Hepatocyte (in vitro differentiated cells): ENCODE measurements at regions not wholly inside any gene's neighbourhood (a gene's known extent, or its start where the extent isn't known, plus 50 kb on each side); places are given as distances from the start of the nearest gene placed in this dataset.

Source experiments
- DNase-seq: peaks from one replicate; pipeline ENCODE4 v3.0.0-alpha.2; 2016; ENCODE audit warnings: low spot score
- H2AFZ ChIP-seq: fragments of 200-600 bp; sonication (generic); 2 replicates; pipeline ENCODE4 v1.6.0; 2016; ENCODE audit warnings: antibody characterized with exemption, mild to moderate bottlenecking
- H3K27ac ChIP-seq: fragments of 200-600 bp; sonication (generic); 2 replicates; pipeline ENCODE4 v1.5.1; 2016; ENCODE audit warnings: mild to moderate bottlenecking
- H3K27me3 ChIP-seq: fragments of 200-600 bp; sonication (generic); 2 replicates; pipeline ENCODE4 v1.6.1; 2016
- H3K36me3 ChIP-seq: fragments of 200-600 bp; sonication (generic); replicated peaks from 2 replicates; pipeline ENCODE4 v1.5.1; 2016; ENCODE audit warnings: low read depth; ENCODE audit not compliant: insufficient read depth
- H3K4me1 ChIP-seq: fragments of 200-600 bp; sonication (generic); 2 replicates; pipeline ENCODE4 v1.5.1; 2016; ENCODE audit warnings: mild to moderate bottlenecking, moderate library complexity; ENCODE audit not compliant: insufficient read depth
- H3K4me2 ChIP-seq: fragments of 200-600 bp; sonication (generic); 2 replicates; pipeline ENCODE4 v1.6.0; 2016
- H3K4me3 ChIP-seq: fragments of 200-600 bp; sonication (generic); 2 replicates; pipeline ENCODE4 v1.5.1; 2016; ENCODE audit warnings: mild to moderate bottlenecking
- H3K79me2 ChIP-seq: fragments of 200-600 bp; sonication (generic); 2 replicates; pipeline ENCODE4 v1.6.0; 2017; ENCODE audit warnings: mild to moderate bottlenecking
- H3K9me2 ChIP-seq: fragments of 200-600 bp; sonication (generic); replicated peaks from 2 replicates; pipeline ENCODE4 v1.6.0; 2017; ENCODE audit warnings: mild to moderate bottlenecking; ENCODE audit not compliant: insufficient read depth
- H3K9me3 ChIP-seq: fragments of 200-600 bp; sonication (generic); 2 replicates; pipeline ENCODE4 v1.5.1; 2016; ENCODE audit warnings: low read depth, mild to moderate bottlenecking
- H4K20me1 ChIP-seq: fragments of 200-600 bp; sonication (generic); 2 replicates; pipeline ENCODE4 v1.6.0; 2016; ENCODE audit warnings: mild to moderate bottlenecking; ENCODE audit not compliant: insufficient read depth, poor library complexity, severe bottlenecking
- EZH2 ChIP-seq: fragments of 200-600 bp; sonication (generic); IDR thresholded peaks from 2 replicates; pipeline ENCODE4 v1.6.1; 2016; ENCODE audit warnings: antibody characterized with exemption, mild to moderate bottlenecking, borderline replicate concordance
- EZH2phosphoT487 ChIP-seq: fragments of 200-600 bp; sonication (generic); IDR thresholded peaks from one replicate; pipeline ENCODE4 v1.6.1; 2018; ENCODE audit warnings: antibody characterized with exemption, mild to moderate bottlenecking, low read depth, moderate library complexity; ENCODE audit not compliant: unreplicated experiment, severe bottlenecking
- WGBS: methylation state at CpG from one replicate; pipeline ENCODE4 v1.1.6; 2016; ENCODE audit warnings: low lambda C conversion rate; ENCODE audit errors: missing lambda C conversion rate; 5-methylcytosine and 5-hydroxymethylcytosine counted together
- TF ChIP-seq, protein P1 (sequence below): fragments of 200-600 bp; sonication (generic); IDR thresholded peaks from 2 replicates; pipeline ENCODE4 v1.5.1; 2016; ENCODE audit warnings: antibody characterized with exemption, mild to moderate bottlenecking; ENCODE audit not compliant: poor library complexity

DNA sequence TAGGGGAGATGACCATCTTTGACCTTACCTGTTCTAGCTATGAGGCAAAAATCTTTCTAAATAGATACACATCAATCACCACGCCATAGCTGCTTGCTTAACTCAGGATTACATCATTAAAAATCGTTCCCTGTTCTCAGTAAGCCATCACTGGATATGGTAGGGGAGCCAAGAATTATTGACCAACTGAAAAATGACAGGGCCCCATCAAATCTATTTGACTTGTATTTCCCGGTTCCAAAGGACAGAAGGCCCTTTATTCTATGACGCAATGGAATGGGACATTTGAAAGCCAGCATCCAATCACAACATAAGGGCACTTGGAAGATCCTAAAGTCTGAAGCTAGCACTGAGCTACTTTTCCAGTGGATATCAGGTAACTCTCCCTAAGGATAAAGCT lies 75.6 kb upstream of the NOCT start:
- H4K20me1 ChIP-seq: no peaks in the 10 kb centered on the region
- H3K9me3 ChIP-seq: no peaks in the 10 kb centered on the region
- H2AFZ ChIP-seq: no peak overlapping the region
- no peaks in the 10 kb centered on the region for H3K27me3 ChIP-seq
- H3K36me3 ChIP-seq: no peaks in the 10 kb centered on the region
- H3K4me2 ChIP-seq: no peak overlapping the region
- H3K79me2 ChIP-seq: no peaks in the 10 kb centered on the region
- 58% methylated on average over 4 of the region's 4 CpGs for WGBS
- peaks cover 6% of the 10 kb centered on the region for H3K4me1 ChIP-seq
- no peaks in the 10 kb centered on the region for H3K9me2 ChIP-seq
- DNase-seq: peak; percentile 23
- TF ChIP-seq, protein P1, sequence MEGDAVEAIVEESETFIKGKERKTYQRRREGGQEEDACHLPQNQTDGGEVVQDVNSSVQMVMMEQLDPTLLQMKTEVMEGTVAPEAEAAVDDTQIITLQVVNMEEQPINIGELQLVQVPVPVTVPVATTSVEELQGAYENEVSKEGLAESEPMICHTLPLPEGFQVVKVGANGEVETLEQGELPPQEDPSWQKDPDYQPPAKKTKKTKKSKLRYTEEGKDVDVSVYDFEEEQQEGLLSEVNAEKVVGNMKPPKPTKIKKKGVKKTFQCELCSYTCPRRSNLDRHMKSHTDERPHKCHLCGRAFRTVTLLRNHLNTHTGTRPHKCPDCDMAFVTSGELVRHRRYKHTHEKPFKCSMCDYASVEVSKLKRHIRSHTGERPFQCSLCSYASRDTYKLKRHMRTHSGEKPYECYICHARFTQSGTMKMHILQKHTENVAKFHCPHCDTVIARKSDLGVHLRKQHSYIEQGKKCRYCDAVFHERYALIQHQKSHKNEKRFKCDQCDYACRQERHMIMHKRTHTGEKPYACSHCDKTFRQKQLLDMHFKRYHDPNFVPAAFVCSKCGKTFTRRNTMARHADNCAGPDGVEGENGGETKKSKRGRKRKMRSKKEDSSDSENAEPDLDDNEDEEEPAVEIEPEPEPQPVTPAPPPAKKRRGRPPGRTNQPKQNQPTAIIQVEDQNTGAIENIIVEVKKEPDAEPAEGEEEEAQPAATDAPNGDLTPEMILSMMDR: no peak
- TF ChIP-seq EZH2: no peak
- TF ChIP-seq EZH2phosphoT487: no peak
- H3K27ac ChIP-seq: peak overlapping the region; percentile 35
- H3K4me3 ChIP-seq: no peak overlapping the region

DNA sequence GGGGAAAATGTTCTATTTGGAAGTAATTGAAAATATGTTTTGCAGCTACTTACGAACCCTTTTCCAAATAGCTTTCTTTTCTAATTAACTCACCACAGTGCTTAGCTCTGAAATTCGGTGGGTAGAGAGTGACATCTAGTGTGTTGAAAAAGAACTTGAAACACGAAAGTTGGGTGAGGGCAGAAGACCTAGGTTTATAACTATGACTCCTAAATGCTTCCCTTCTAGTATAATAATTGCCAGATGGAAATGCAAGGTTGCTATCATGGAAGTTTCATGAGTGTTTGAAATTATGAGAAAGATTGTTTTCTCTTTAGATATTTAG lies 77.3 kb upstream of the NOCT start:
- 1% methylated on average over 3 of the region's 3 CpGs for WGBS
- Histone ChIP-seq H3K9me3 (no peaks in the 10 kb centered on the region), H3K36me3 (no peaks in the 10 kb centered on the region), H3K27ac (peak overlapping the region; percentile 28), H3K79me2 (no peaks in the 10 kb centered on the region), H4K20me1 (no peaks in the 10 kb centered on the region), H3K9me2 (no peaks in the 10 kb centered on the region), H3K4me2 (peak overlapping the region; percentile 67), H3K4me3 (no peak overlapping the region), H3K4me1 (peaks cover 6% of the 10 kb centered on the region), H3K27me3 (no peaks in the 10 kb centered on the region), H2AFZ (peak overlapping the region; percentile 21)
- DNase-seq: peak; percentile 52
- no peak for TF ChIP-seq EZH2
- TF ChIP-seq, protein P1: peak; percentile 68

DNA sequence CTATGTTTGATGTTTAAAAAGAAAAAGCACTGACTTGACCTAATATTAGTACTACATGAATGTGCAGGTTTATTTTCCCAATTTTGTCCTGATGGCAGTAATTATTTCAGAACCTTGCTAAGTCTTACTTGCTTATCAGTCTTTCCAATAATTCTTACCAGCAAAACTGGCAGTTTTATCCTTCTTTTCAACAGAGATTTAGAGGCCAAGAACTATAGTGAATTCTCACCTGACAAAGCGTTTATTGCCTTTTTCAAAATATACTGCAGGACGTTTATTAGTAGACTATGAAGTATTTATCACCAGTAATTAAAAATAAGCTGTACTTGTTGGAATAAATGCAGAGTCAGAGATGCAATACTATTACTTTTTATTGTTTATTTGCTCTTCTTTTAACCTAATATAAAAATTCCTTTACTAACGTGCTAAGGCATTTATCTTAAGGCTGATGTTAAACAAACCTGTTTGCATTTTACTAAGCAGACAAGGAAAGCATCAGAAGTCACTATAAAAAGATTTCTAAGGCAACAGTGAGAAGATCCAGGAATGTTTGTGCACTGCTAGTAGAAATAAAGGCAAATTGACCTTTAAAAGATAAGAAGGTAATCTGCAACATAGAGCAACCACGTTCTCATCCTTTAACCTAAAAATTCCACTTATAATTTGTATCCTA lies 80.3 kb upstream of the NOCT start:
- no peak for DNase-seq
- Histone ChIP-seq H3K4me3 (no peak overlapping the region), H3K4me2 (no peak overlapping the region), H3K27ac (peak overlapping the region; percentile 59), H3K9me3 (no peaks in the 10 kb centered on the region), H3K4me1 (peaks cover 6% of the 10 kb centered on the region), H3K36me3 (no peaks in the 10 kb centered on the region), H3K79me2 (no peaks in the 10 kb centered on the region), H3K9me2 (no peaks in the 10 kb centered on the region), H2AFZ (no peak overlapping the region), H3K27me3 (no peaks in the 10 kb centered on the region), H4K20me1 (no peaks in the 10 kb centered on the region)
- WGBS: 25% methylated on average over 4 of the region's 4 CpGs
- TF ChIP-seq, protein P1: no peak
- TF ChIP-seq EZH2phosphoT487 (no peak), EZH2 (no peak)

DNA sequence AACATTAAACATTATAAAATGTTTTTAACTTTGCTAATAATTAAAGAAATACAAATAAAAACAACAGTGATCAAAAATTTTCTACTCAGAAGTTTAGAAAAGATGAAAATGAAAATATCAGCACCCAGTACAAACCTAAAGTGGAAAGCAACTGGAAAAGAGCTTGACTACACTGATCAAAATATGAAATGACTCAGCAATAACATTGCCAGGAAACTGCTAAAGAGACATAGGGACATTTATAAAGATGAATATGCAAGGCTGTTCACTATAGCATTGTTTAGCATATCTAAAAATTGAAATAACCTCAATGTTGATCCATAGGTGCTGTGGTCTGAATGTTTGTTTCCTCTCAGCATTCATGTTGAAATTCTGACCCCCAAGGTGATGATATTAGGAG lies 88.5 kb upstream of the NOCT start:
- no peak for TF ChIP-seq EZH2phosphoT487
- no peak for TF ChIP-seq EZH2
- TF ChIP-seq, protein P1: no peak
- no peaks in the 10 kb centered on the region for H3K9me2 ChIP-seq
- no peak overlapping the region for H2AFZ ChIP-seq
- H3K4me1 ChIP-seq: no peaks in the 10 kb centered on the region
- H3K4me2 ChIP-seq: no peak overlapping the region
- H3K36me3 ChIP-seq: no peaks in the 10 kb centered on the region
- no peak overlapping the region for H3K27ac ChIP-seq
- H3K27me3 ChIP-seq: no peaks in the 10 kb centered on the region
- H3K9me3 ChIP-seq: no peaks in the 10 kb centered on the region
- no peaks in the 10 kb centered on the region for H4K20me1 ChIP-seq
- H3K79me2 ChIP-seq: no peaks in the 10 kb centered on the region
- no peak for DNase-seq
- H3K4me3 ChIP-seq: no peak overlapping the region
